Gastroesophageal sphincter (tissue), 3 donors: ENCODE measurements at regions not wholly inside any gene's neighbourhood (a gene's known extent, or its start where the extent isn't known, plus 50 kb on each side); places are given as distances from the start of the nearest gene placed in this dataset.

ENCODE experiments used
- EP300 ChIP-seq: sonication (generic); formaldehyde crosslinking; IDR thresholded peaks from one replicate; pipeline ENCODE4 v1.6.1; 2017; ENCODE audit warnings: antibody characterized with exemption, mild to moderate bottlenecking
- TF ChIP-seq, protein P1 (sequence below), 4 experiments: fragments of 200-600 bp in 2 of 4; fragments of 450-650 bp in 2 of 4; sonication (generic) in 1 of 4; IDR thresholded peaks; one replicate each; pipeline ENCODE4 v1.5.1; 2017 to 2019; ENCODE audit warnings: antibody characterized with exemption in 4 of 4, mild to moderate bottlenecking in 2 of 4, moderate library complexity in 2 of 4

DNA sequence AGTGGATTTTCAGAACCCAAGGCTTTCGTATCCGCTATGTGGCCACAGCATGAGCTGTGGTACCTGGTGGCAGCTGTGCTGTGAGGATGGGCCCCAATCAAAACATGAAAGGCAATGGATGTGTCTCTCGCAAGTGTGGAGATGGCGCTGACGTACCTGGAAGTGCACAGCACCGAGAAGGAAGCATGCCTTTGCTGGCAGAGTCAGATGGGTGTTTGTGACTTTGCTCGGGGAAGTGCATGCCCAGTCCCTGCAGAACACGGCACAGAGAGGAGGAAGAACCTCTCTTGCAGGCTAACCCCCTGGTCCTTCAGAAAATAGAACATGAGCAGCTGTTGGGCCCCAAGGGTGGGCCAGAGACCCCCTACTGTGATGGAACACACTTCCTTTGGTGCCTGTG, 654.1 kb upstream of the ZWINT start:
- TF ChIP-seq EP300, result no peak
- TF ChIP-seq, protein P1, sequence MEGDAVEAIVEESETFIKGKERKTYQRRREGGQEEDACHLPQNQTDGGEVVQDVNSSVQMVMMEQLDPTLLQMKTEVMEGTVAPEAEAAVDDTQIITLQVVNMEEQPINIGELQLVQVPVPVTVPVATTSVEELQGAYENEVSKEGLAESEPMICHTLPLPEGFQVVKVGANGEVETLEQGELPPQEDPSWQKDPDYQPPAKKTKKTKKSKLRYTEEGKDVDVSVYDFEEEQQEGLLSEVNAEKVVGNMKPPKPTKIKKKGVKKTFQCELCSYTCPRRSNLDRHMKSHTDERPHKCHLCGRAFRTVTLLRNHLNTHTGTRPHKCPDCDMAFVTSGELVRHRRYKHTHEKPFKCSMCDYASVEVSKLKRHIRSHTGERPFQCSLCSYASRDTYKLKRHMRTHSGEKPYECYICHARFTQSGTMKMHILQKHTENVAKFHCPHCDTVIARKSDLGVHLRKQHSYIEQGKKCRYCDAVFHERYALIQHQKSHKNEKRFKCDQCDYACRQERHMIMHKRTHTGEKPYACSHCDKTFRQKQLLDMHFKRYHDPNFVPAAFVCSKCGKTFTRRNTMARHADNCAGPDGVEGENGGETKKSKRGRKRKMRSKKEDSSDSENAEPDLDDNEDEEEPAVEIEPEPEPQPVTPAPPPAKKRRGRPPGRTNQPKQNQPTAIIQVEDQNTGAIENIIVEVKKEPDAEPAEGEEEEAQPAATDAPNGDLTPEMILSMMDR (IDR thresholded peaks at IDR 0.05), result no peak
